Amygdala (tissue), 56 donors: ENCODE measurements at regions not wholly inside any gene's neighbourhood (a gene's known extent, or its start where the extent isn't known, plus 50 kb on each side); places are given as distances from the start of the nearest gene placed in this dataset.

Source experiments
- DNase-seq, 56 donors: peaks; one replicate each; lab custom pipeline; 2025; lab: John Stamatoyannopoulos, UW

DNA sequence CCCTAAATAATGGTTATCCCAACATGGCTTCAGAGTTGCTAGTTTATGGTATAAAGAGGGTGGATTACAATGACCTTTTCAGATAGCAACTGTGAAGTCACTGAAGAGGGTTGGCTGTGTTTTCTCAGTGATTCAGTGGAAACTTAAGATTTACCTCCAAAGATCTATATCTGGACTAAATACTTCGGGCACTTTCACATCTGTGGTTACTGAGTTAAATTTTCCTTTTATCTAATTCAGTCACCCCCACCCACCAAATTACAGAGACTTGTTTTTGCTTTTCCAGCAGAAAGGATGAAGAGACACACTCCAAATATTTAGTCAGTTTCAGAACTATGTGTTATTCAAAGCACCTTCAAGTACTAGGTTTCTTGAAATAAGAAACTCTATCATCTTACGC is 573.2 kb downstream of the CCDC171 start:
- no peak for DNase-seq

DNA sequence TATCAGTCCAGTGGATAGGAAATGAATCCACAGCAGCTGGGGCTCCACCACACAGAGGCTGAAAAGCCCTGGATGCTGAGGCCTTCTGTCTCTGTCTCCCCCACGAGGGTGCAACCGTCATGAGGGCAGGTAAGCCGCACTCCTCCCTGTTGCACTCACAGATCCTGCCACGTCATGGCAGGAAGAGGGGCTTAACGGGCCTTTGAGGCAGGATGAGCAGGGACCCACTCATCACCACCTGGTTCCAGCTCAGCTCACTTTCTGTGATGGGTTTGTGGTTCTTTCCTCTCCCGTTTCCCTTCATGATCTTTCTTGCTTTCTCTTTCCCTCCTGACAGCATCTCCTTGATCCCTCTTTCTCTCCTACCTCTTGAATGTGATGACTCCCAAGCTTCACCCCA is 575.2 kb downstream of the CCDC171 start:
- no peak for DNase-seq

DNA sequence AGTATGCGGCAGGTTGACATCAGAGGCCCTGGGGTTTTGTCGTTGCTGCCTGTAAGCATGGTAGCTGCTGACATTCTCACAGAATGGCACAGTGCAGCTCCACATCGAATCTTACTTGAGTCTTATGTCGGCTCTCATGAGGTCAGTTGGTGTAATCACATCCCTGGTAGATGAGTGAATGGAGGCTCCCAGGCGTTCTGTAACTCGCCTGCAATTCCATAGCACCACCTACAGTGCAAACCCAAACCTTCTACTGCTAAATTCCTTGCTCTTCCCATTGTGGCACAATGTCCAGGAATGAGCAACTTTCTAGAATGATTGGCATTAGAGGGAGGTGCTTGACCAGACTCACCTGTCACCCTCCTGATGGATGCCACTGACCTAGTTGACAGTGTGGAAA is 578.4 kb downstream of the CCDC171 start:
- no peak for DNase-seq

DNA sequence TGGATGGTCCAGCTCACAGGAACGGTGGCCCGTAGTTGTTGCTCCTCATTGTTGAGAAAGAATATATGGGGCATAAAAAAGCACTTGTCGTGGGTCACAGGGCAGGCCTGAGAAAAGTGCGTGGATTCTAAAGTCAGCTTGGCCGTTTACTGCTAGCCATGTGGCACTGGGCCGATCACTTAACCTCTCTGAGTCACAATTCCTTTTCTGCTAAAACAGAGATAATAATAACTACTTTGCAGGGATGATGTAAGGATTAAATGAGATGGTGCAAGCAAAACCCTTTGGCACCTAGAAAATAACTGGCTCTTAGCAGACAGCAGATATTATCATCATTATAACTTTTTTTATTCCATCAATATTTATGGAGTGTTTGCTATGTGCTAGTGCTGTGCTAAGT is 579.7 kb downstream of the CCDC171 start:
- DNase-seq = no peak

DNA sequence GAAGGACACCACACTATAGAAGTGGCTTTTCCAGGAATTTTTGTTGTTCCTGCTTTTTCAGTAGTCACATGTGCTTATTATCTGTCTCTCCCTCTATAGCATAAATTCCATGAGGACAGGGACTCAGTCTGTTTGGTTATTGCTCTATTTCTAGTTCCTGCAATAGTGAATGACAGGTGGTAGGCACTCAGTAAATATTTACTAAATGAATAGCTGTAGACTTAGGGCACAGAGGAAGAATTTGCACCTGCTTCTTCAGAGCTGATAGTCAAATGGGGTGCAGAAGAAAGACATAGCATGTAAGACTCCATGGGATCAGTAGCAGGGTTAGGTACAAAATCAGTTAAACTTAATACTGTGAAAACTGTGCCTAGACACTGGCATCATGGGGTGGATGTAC is 580.2 kb downstream of the CCDC171 start:
- DNase-seq = no peak

DNA sequence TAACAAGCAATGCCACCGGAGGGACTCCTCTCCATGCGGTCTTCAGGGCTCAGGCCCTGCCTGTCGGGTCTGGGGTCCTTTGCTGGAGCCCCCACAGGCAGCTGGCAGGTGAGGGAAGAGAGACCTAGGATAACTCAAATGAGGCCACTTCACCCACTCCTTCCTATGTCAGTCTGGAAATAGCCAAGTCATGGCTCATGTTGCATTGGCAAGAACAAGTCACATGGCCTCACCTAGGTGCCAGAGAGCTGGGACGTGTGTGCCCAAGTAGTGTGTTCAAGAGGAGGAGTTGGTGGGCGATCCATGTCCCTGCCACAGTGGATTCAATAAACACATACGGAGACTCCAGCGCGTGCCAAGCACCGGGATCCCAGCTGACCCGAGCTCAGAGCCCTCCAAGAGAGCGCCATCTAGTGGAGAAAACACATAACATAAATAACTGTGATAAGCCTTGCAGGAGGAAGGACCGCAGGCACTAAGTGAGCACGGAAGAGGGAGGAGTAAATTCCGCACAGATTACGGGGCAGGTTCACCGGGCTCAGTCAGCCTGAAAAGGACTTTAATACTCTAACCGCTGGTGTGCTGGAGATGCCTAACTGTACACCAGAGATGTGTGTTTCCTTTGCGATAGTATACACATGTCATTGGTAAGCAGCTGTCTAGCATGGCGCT is 580.8 kb downstream of the CCDC171 start:
- peak in 24 of 56 donors; percentile 7 to 53 (median 23) for DNase-seq

DNA sequence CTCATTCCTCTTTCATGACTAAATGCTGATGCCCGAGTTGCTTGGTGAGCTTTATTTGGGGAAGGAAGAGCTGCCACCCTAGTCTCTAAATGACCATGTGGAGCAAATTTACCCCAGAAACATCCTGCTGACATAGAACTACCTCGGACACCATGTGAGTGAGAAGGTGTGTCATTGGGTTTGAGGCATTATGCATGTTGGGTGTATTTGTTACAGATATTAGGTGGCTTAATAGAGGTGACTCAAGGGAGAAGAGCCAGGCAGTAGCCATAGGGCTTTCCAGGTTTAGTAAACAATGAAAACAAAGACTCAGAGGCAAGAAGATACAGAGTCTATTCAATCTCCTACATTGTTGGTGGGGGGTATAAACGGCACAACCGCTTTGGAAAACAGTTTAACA is 581.5 kb downstream of the CCDC171 start:
- no peak for DNase-seq

DNA sequence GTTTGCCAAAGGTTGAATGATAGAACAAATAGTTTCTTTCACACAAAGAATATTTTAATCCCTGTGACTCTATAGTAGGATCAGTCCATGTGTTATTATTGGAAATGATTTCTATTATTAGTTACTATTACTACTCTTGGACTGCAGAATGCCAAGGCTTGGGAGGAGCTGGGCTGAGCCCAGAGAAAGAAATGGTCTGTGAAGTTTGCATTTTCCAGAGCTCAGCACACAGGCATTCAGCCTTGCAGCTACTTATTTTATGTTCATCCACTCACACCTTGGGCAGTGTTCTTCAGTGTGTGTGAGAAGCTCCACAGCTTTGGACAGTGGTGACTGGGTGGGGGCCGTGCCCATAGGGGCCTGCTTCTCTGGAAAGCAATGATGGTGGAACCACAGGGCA is 583.1 kb downstream of the CCDC171 start:
- DNase-seq = no peak

DNA sequence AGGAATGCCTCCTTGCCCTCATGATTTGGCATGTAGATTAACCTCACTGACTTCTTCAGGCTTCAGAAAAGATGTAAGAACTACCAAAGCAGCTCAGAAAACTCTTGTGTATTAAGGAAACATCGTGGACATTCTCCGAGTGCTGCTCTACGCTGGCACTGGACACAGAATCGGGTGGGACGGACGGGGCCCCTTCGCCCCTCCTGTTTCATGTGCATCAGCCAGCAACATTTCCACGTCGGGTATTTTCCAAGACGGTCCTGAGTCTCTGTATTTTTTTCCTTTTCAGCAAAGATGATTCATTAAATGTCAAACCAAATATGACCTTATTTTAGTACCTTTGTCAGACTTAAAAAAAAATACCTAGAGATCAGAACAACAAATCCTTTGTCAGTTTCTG is 583.6 kb downstream of the CCDC171 start:
- no peak for DNase-seq

DNA sequence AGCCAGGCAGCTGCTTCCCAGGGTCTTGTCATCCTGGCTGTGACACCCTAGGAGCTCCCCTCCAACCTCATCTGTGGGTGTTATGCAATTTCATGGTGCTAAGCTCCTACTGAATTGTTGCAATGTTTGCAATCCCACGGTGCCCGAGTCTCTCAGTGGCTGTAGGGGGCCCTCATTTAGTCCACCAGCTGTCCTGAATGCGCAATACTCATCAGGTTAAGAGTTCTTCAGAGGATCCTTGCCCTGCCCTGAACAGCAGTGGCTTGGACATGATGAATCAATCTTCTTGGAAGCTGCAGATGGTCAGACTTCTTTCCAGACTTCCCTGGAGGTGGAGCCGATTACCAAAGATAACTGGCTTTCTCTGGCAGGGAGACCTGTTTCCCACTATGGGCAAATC is 584.1 kb downstream of the CCDC171 start:
- DNase-seq = no peak

DNA sequence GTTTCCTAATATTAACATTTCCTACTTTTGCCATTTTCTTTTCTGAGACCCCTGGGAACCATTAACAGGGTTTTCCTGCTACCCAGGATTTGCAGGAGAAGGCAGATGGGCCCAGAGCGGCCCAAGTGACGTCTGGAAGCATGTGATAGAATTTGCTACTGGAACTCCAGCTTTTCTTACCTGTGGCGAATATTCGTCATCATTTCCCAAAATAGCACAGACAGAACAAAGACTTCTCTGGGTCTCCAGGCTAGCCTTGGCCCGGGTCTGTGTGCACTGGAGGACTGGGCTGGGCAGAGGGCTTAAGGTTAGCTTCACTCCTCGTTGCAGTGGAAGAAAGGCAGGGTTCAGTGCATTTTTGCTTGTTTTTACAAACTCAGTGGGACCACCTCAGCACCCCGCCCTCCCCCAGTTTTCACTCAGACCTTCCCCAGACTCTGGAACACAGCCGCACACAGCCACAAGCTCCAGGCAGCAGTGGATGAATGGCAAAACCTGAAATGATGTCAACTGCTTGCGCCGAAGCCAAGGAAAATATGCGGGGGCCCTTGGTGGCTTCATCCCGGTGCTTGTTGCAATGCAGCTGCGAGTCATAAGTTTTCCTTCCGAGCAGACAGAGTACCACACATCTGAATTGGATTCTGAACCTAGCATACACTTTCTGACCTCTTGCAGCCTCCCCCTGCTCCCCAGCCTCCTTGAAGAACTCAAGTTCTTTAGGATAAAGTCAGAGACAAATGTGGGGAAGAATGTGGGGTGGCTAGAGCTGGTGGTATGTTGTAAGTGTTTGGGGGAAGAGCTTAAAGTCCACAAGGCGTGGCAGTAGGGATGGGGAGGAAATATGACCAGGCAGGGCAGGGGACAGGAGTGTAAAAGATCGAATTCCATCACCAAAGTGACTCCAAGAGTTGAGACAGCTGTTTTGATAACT is 586.0 kb downstream of the CCDC171 start:
- DNase-seq = no peak

DNA sequence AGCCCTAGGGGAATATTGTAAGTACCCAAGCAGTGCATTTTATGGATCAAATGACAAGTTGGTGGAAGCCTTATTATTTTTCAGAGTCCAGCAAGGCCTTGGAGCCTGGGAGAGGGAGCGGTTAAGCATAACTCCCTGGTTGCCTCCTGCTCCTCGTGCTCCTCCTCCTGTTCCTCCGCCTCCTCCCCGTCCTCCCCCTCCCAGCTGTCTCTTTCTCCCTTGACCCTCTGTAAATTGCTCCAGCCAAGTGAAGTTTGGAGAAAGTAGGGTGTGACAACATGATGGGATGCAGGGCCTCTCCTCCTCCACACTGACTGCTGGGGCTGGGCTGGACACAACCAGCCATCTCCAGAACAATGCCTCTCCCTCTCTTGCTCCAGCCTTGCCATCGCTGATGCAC is 586.9 kb downstream of the CCDC171 start:
- no peak for DNase-seq

DNA sequence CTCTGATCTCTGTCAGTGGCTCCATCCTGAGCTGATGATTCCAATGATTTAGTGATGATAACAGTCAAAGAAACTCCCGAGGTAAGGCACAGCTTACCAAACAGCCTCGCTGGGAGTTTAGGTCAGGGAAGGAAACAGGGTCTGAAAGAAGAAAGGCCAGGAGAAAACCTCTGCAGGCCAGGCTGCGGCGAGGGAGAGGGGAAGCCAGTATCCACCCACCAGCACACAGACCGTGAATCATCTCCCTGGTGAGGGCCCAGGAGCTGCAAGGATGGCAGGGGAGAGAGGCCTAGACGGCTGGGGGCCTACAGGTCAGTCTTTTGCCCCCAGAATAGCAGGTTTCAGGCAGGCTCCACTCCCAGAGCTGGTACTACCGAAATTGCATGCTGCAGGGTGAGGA is 590.5 kb downstream of the CCDC171 start:
- DNase-seq = no peak

DNA sequence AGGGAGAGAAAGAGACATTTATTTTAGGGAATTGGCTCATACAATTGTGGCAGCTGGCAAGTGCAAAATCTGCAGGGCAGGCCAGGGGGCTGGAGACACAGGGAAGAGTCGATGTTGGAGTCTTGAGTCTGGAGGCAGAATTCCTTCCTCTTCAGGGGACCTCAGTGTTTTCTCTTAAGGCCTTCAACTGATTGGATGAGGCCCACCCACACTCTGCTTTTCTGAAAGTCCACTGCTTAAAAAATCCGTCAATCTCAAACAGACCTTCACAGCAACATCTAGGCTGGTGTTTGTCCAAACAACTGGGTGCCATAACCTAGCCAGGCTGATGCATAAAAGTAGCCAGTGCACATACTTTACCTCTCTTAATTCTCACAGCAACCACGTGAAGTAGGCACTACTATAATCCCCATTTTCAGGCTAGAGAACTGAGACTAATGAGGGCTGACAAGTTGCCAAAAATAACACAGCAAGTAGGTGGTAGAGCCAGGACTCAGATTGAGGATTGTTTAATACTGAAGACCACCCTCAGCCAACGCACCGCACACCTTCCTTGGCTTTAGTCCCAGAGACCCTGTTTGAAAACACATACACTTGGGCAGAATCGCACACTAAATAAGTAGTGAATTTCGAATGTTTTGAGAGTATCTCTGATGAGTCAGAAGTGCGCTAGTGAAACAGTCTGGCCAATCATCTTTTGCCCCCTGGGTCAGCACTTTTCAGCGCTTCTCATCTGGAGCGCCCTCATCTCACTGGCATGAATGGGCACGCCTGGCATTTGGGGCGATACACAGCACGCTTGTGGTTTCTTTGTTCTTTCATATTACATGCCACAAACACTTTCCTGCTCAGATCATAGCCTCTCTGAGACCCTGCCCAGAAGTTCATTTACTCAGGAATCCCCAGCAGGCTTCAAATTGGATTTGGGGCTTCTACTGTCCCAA is 591.4 kb downstream of the CCDC171 start:
- no peak for DNase-seq

DNA sequence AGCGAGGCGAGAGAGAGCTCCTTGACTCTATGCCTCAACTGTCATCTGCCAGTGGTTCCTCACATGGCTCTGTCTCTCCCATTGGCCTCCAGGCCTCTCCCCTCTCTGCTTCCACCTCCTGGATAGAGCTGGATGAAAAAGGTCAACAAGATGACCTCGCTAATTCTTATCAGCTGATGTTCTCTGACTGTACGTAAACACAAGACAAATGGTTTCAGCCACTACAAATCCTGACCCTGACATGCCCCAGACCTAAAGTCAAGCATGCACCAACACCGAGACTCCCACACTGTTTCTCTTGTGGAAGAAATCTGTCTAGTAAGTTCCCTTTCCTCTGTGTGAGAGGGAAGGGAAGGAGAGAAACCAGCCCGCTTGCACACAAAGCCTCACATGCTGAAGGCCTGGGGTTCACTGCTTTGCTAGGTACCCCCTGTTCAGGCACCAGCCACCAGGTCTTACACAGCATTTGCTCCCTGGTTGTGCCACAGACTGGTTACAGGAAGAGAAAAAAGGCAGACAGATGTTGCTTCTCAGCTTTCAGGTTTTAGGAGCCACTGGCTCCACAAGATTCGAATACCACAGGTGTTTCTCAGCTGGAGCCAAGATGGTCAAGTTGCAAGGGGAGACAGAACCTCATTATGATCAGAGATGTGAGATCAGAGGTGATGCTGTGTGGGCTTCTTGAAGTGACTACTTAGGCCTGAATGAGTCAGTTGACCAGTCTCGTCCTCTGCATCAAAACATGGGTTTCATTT is 592.5 kb downstream of the CCDC171 start:
- DNase-seq = no peak

DNA sequence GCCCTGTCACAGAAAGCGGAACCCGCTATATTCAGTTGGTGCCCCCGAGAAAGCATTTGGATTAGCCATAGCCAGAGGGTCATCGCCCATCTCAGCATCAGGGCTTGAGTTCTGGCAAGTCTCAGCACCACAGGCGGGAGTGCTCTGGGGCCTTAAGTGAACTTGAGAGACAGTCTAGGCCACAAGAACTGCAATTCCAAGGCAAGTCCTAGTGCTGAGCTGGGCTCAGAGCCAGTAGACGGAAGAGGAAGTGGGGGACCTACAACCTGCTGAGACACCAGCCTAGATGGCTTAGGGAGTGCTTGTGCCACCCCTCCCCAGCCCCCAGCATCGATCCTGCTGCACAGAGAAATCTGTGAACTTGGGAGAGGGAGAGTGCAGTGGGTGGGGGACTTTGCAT is 594.9 kb downstream of the CCDC171 start:
- no peak for DNase-seq

DNA sequence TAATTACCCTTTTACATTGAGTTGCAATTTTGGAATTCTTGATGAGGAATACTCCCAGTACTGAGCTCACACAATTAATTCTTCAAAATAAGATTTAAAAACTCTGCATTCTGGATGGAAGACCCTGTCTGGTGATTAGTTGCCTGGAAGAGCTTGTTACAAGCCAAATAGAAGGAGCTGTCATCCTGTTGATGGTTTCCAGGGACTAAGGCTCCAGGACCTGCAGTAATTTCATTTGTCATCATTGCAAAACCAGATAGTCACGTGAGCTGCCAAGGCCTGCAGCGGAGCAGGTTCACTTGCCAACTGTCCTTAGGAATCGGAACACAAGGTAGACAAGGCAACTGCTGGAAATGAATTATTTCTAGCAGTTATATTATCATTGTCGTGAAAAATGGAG is 597.7 kb downstream of the CCDC171 start:
- peak in 1 of 56 donors; percentile 4 for DNase-seq

DNA sequence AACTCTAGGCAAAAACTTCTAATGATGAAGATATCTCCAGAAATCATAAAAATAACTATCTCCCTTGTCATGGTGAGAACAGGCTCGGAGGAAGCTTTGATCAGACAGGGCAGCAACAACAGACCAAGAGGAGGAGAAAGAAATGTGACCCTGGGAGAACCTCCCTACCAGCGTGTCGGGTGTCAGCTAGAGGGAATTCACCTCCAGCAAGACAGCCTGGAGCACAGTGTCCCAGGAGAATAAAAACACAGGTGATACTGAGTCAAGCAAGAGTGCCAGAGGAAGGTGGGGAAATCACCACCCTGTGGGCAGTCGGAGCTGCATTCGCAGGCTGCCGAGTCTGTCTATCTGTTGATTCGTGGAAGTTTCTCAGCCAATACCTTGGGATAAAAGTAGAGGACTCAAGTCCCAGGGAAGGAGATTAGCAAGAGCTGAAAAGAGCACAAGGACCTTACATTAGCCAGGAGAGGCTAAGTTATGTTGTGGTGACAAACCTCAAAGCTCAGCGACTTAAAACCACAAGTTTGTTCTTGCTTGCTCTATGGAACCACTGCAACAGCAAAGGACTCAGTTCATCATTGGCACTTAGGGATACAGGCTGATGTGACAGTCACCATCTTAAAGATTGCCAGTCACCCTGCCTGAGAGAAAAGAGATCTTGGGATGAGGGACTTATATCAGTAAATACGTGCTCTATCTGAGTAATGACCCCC is 598.3 kb downstream of the CCDC171 start:
- no peak for DNase-seq

DNA sequence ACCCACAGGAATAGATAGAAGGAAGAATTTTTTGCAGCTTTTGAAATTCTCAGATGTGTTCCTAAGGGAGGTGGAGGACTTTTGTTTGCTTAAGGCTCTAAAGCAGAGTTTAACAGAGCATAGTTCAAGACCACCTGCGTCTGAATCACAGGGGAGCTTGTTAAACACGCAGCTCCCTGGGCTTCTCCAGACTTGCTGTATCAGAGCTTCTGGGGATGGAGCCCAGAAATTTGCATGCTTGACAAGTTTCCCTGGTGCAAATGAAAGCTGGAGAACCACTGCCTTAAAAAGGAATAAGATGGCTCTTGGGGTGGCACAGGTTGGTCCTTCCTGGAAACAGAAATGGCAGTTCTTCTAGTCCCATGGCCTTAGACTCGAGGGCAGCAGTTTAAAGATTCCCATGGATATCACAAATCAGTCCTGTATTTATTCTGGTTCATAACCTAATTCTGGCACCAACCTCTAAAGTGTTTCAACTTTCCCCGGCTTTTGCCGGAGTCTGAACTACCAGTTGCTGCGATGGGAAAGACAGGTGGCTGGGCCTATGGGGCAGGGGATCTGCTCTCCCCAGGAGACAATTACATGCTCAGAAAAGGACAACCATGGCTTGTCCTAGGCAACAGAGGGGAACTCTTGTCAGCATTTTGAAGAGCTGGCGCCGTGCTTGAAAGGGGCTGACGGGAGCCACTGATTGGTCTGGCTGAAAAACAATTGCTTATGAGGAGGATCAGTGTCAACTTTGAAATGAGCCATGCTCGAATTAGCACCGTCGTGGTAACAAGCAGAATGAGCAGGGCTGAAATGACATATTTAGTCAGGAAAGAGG is 599.6 kb downstream of the CCDC171 start:
- peak in 1 of 56 donors; percentile 6 for DNase-seq
